GM13976 (cell line): ENCODE measurements at regions not wholly inside any gene's neighbourhood (a gene's known extent, or its start where the extent isn't known, plus 50 kb on each side); places are given as distances from the start of the nearest gene placed in this dataset.

Experiments used
- DNase-seq: peaks from one replicate; pipeline ENCODE4 v3.0.0; 2012; ENCODE audit warnings: low spot score
- in situ Hi-C: fragments of 300-500 bp; cut with MboI; formaldehyde crosslinking; loops from one replicate; pipeline ENCODE4 v1.12.0; 2022; ENCODE audit warnings: low sequenced_read_pairs, mixed read lengths, inconsistent platforms; ENCODE audit not compliant: unreplicated experiment
- TF ChIP-seq, protein P1 (sequence below): IDR thresholded peaks from 2 replicates; pipeline ENCODE4 v1.5.1; 2012; ENCODE audit warnings: borderline replicate concordance, mild to moderate bottlenecking; ENCODE audit not compliant: insufficient read depth; ENCODE audit errors: extremely low read depth, missing control alignments, control extremely low read depth

DNA sequence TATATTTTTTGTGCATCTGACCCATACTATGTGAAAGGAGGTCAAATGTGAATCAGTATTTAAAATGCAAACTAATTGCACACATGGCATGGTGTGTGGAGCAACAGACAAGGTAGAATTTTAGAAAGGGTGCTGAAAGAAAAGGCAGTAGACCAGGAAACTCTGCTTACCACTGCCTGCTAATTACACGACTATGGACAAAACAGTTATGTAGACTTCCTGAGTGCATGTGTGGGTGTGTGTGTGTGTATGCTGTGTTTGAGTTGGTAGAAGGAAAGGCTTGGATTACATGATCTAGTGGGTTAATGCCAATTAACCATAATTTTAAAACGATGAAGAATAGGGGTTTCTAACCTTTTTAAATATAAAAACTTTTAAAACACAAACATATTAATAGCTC, 349.9 kb downstream of the SH3GL2 start:
- in situ Hi-C loops, result no loop called here
- TF ChIP-seq, protein P1, sequence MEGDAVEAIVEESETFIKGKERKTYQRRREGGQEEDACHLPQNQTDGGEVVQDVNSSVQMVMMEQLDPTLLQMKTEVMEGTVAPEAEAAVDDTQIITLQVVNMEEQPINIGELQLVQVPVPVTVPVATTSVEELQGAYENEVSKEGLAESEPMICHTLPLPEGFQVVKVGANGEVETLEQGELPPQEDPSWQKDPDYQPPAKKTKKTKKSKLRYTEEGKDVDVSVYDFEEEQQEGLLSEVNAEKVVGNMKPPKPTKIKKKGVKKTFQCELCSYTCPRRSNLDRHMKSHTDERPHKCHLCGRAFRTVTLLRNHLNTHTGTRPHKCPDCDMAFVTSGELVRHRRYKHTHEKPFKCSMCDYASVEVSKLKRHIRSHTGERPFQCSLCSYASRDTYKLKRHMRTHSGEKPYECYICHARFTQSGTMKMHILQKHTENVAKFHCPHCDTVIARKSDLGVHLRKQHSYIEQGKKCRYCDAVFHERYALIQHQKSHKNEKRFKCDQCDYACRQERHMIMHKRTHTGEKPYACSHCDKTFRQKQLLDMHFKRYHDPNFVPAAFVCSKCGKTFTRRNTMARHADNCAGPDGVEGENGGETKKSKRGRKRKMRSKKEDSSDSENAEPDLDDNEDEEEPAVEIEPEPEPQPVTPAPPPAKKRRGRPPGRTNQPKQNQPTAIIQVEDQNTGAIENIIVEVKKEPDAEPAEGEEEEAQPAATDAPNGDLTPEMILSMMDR, result no peak
- DNase-seq, result no peak

DNA sequence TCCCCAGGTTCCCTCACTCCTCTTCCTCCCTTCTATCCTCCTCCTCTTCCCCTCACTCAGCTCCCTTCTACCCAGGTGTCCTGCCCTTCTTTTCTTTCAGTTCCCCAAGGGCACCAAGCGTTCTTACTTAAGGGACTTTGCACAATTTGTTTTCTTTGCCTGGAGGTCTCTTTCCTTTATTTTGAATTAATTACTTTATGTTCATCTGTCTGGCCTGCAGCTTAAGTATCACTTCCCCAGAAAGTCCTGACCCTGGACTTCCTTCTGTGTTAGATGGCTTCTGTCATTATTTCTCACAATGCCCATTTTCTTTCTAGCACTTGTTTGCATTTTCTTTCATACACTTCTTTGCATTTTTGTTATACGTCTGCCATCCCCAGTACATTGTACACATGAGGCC, 350.6 kb downstream of the SH3GL2 start:
- TF ChIP-seq, protein P1, result no peak
- DNase-seq, result no peak
- in situ Hi-C loops, result no loop called here

DNA sequence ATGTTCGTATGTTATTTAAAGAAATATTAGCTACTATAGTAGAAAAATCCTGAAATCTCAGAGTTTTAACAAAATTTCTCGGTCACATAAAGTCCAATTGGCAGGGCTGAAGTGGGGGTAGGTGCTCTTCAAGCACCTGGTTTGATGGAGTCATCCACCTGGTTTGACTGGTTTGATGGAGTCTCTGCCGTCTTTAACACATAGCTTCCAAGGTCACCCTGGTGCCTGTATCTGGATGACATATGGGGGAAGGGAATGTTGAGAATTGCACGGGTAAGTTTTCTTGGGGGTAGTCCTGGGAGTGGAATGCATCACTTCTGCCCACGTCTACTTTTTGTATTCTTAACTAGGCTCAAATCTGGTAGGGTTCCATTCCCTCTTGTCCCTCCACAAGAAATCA, 351.2 kb downstream of the SH3GL2 start:
- in situ Hi-C loops, result no loop called here
- TF ChIP-seq, protein P1, result no peak
- DNase-seq, result no peak

DNA sequence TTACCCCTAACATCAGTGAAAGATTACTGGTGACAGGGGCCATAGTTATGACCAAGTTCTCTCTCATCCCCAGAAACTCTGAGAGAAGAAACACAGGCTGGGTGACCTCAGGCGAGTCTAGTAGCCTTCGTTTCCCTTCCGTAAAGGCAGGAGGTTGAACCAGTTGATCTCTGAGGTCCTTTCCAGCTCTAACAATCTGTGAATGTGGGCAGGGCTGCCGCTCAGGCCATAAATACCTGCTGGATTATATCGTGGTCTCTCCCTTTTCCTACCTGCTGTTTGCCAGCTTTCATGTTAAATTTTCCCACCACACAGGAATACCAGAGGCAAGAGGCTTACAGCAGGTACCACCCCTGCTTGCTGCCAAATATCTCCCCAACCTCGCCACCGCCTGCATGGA, 357.5 kb downstream of the SH3GL2 start:
- TF ChIP-seq, protein P1, result no peak
- in situ Hi-C loops, result no loop called here

DNA sequence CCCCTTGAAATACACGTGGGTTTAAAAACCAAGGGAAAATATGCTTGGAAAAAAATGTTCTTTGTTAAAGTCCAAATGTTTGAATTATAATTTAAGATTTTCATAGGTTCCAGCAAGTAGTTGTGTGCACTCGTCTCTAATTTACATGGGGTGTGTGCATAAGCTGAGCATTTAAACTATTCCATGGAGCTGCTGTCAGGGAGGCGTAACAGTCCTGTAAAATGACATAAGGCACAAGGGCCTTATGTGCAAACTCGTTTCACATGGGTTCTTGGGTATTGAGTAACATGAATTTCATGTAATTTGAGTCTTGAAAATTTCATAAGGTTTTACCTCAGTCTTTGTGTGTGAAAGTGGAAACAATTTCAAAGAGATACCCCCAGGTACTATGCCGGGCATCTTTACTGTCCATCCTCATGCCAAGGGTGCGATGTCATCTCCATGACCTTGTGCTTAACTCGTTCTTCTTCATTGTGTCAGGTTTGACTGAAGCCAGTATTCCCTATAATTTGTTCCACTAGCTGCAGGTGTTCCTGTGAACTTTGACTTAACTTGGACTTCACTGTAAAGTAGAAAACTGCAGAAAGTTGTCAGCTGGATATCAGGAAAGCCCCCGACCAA, 359.3 kb downstream of the SH3GL2 start:
- no peak for DNase-seq
- TF ChIP-seq, protein P1, result no peak
- in situ Hi-C loops, result no loop called here

More for the DNA sequence above, 357.5 kb downstream of the SH3GL2 start:
- DNase-seq, result no peak

DNA sequence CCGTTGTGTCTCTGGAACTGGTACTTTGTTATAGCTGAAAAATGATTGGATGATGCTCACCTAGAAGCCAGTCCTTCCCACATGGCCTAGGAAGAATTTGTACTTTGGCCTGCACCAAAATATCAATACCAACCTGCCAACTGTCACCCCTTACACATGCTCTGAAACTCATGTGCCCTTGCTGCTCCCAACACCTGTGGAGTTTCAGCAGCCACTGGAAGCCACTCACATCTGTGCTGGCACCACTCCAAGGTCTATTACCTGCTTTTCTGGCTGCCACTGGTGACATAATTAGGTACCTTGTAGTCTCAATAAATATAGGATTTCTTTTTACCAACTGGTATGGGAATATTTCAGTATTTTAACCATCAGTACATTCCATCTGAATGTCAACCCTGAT, 363.6 kb downstream of the SH3GL2 start:
- in situ Hi-C loops, result no loop called here
- DNase-seq, result no peak
- TF ChIP-seq, protein P1, result no peak
